CD8-positive, alpha-beta memory T cell (primary cell): ENCODE measurements at regions not wholly inside any gene's neighbourhood (a gene's known extent, or its start where the extent isn't known, plus 50 kb on each side); places are given as distances from the start of the nearest gene placed in this dataset.
"Not testable (repeated sequence)": the region's sequence is repeated elsewhere in the genome, so short reads cannot be mapped to it uniquely, and the experiment has no call there.

Experiments
- CTCF ChIA-PET: fragments of 350-600 bp; sonication (Branson Sonifier 250); formaldehyde crosslinking; loops from one replicate; lab custom pipeline; 2021; ENCODE audit warnings: antibody characterized with exemption; lab: Charles Lee
- POLR2A ChIA-PET: fragments of 350-600 bp; sonication (Branson Sonifier 250); formaldehyde crosslinking; loops from one replicate; lab custom pipeline; 2021; ENCODE audit warnings: antibody characterized with exemption; lab: Charles Lee
- DNase-seq, 5 donors: peaks; one replicate each; pipeline versions ENCODE4 v3.0.0 to v3.0.0-alpha.2; 2020 to 2022; ENCODE audit warnings: mixed read lengths in 1 of 5
- H3K27ac ChIP-seq: one replicate; pipeline ENCODE4 v1.7.0; 2013; ENCODE audit warnings: low read depth, mild to moderate bottlenecking, low read length, moderate library complexity
- H3K27me3 ChIP-seq: 2 replicates; pipeline ENCODE4 v1.7.0; 2013; ENCODE audit warnings: low read length, mild to moderate bottlenecking; ENCODE audit not compliant: insufficient read depth, poor library complexity, severe bottlenecking
- H3K36me3 ChIP-seq: 2 replicates; pipeline ENCODE4 v1.7.0; 2013; ENCODE audit warnings: mild to moderate bottlenecking, low read length, moderate library complexity; ENCODE audit not compliant: insufficient read depth
- H3K4me1 ChIP-seq: 2 replicates; pipeline ENCODE4 v1.7.0; 2013; ENCODE audit warnings: mild to moderate bottlenecking, low read length, moderate library complexity; ENCODE audit not compliant: insufficient read depth
- H3K4me3 ChIP-seq: 2 replicates; pipeline ENCODE4 v1.7.0; 2013; ENCODE audit warnings: mild to moderate bottlenecking, low read length
- H3K9me3 ChIP-seq: 2 replicates; pipeline ENCODE4 v1.7.0; 2013; ENCODE audit warnings: mild to moderate bottlenecking, low read length
- H3K27ac Mint-ChIP-seq, 8 donors: one replicate each; pipeline ENCODE4 v1.8.0; 2020 to 2021; ENCODE audit warnings: mixed read lengths in 8 of 8, mild to moderate bottlenecking in 6 of 8, inconsistent platforms in 3 of 8, moderate library complexity in 3 of 8
- H3K27me3 Mint-ChIP-seq, 2 donors: one replicate each; pipeline ENCODE4 v1.8.0; 2020 to 2021; ENCODE audit warnings: mixed read lengths in 2 of 2, mild to moderate bottlenecking in 1 of 2, moderate library complexity in 1 of 2
- H3K36me3 Mint-ChIP-seq, 3 donors: one replicate each; pipeline ENCODE4 v1.8.0; 2020 to 2021; ENCODE audit warnings: mixed read lengths in 3 of 3, inconsistent platforms in 1 of 3, mild to moderate bottlenecking in 1 of 3
- H3K4me1 Mint-ChIP-seq, 3 donors: one replicate each; pipeline ENCODE4 v1.8.0; 2020 to 2021; ENCODE audit warnings: mixed read lengths in 3 of 3, inconsistent platforms in 1 of 3, mild to moderate bottlenecking in 1 of 3
- H3K4me3 Mint-ChIP-seq, 7 donors: one replicate each; pipeline ENCODE4 v1.8.0; 2020 to 2021; ENCODE audit warnings: mixed read lengths in 7 of 7, mild to moderate bottlenecking in 6 of 7, moderate library complexity in 4 of 7, inconsistent platforms in 2 of 7
- H3K9me3 Mint-ChIP-seq, 5 donors: one replicate each; pipeline ENCODE4 v1.8.0; 2020 to 2022; ENCODE audit warnings: mixed read lengths in 5 of 5, mild to moderate bottlenecking in 3 of 5, moderate library complexity in 2 of 5, inconsistent platforms in 1 of 5

- H3K27me3 Mint-ChIP-seq, result no peaks in the 10 kb centered on the region
- no peak overlapping the region for H3K27ac ChIP-seq
- CTCF ChIA-PET, result interaction anchor here (1.1 to 1.5 kb wide), 2 partner anchors 11 to 129 kb away, joined by 3 to 4 read pairs; no protein-coding TSS in a partner anchor
- H3K9me3 Mint-ChIP-seq, result peaks cover 2 to 21% (median 9%) of the 10 kb centered on the region in 5 donors
- peak overlapping the region; percentile 49 to 93 (median 70) for H3K27ac Mint-ChIP-seq
- no peak overlapping the region for H3K4me3 ChIP-seq
- H3K36me3 Mint-ChIP-seq, result peaks cover 0 to 29% (median 10%) of the 10 kb centered on the region in 3 donors
- peaks cover 73 to 96% (median 92%) of the 10 kb centered on the region in 3 donors for H3K4me1 Mint-ChIP-seq
- H3K4me1 ChIP-seq, result peaks cover 35% of the 10 kb centered on the region
- H3K36me3 ChIP-seq, result no peaks in the 10 kb centered on the region
- POLR2A ChIA-PET, result interaction anchor here (0.6 kb wide), 1 partner anchor 1260 kb away, joined by 4 read pairs; no protein-coding TSS in a partner anchor
- H3K9me3 ChIP-seq, result no peaks in the 10 kb centered on the region
- DNase-seq, result no peak
- H3K27me3 ChIP-seq, result no peaks in the 10 kb centered on the region
- peak overlapping the region in 6 of 7 donors; percentile 34 to 76 (median 48) for H3K4me3 Mint-ChIP-seq
Measured at GRCh38 chr2:7438855-7439254, 521.6 kb downstream of the RNF144A start.

- no peaks in the 10 kb centered on the region for H3K36me3 ChIP-seq
- H3K27ac ChIP-seq, result no peak overlapping the region
- H3K9me3 Mint-ChIP-seq, result peaks cover 0 to 12% (median 3%) of the 10 kb centered on the region in 5 donors
- H3K4me1 Mint-ChIP-seq, result peaks cover 67 to 93% (median 91%) of the 10 kb centered on the region in 3 donors
- peak overlapping the region in 1 of 7 donors; percentile 61 for H3K4me3 Mint-ChIP-seq
- H3K4me3 ChIP-seq, result no peak overlapping the region
- H3K27ac Mint-ChIP-seq, result peak overlapping the region in 6 of 8 donors; percentile 10 to 80 (median 64)
- DNase-seq, result no peak
- H3K36me3 Mint-ChIP-seq, result peaks cover 0 to 30% (median 6%) of the 10 kb centered on the region in 3 donors
- no peaks in the 10 kb centered on the region for H3K9me3 ChIP-seq
- no peaks in the 10 kb centered on the region for H3K27me3 Mint-ChIP-seq
- H3K27me3 ChIP-seq, result no peaks in the 10 kb centered on the region
- H3K4me1 ChIP-seq, result peaks cover 31% of the 10 kb centered on the region
- ChIA-PET CTCF (interaction anchor here (1.2 to 1.8 kb wide), 2 partner anchors 15 to 300 kb away, joined by 3 to 5 read pairs; no protein-coding TSS in a partner anchor), POLR2A (no interaction called here)
Measured at GRCh38 chr2:7440977-7441376, 523.8 kb downstream of the RNF144A start.

- H3K4me3 ChIP-seq, DNase-seq, H3K36me3 ChIP-seq, H3K9me3 ChIP-seq, H3K27me3 Mint-ChIP-seq, POLR2A ChIA-PET, H3K27ac ChIP-seq, H3K27me3 ChIP-seq: not testable (repeated sequence)
- H3K9me3 Mint-ChIP-seq, result peaks cover 0 to 12% (median 3%) of the 10 kb centered on the region in 5 donors
- peaks cover 58 to 92% (median 82%) of the 10 kb centered on the region in 3 donors for H3K4me1 Mint-ChIP-seq
- peaks cover 0 to 31% (median 6%) of the 10 kb centered on the region in 3 donors for H3K36me3 Mint-ChIP-seq
- CTCF ChIA-PET, result interaction anchor here (1.2 to 1.8 kb wide), 4 partner anchors 14 to 299 kb away, joined by 3 to 5 read pairs (median 3); no protein-coding TSS in a partner anchor
- H3K27ac Mint-ChIP-seq, result peak overlapping the region; percentile 12 to 80 (median 43)
- peak overlapping the region in 4 of 7 donors; percentile 1 to 60 (median 24) for H3K4me3 Mint-ChIP-seq
- peaks cover 23% of the 10 kb centered on the region for H3K4me1 ChIP-seq
Measured at GRCh38 chr2:7441841-7442240, 524.6 kb downstream of the RNF144A start.

GRCh38 chr2:7444626-7445025 is 527.4 kb downstream of the RNF144A start:
- H3K36me3 ChIP-seq, result no peaks in the 10 kb centered on the region
- ChIA-PET POLR2A (no interaction called here), CTCF (interaction anchor here (1.5 kb wide), 1 partner anchor 29 kb away, joined by 4 read pairs; no protein-coding TSS in a partner anchor)
- no peak overlapping the region for H3K27ac ChIP-seq
- no peaks in the 10 kb centered on the region for H3K27me3 ChIP-seq
- H3K27ac Mint-ChIP-seq, result peak overlapping the region in 6 of 8 donors; percentile 9 to 95 (median 58)
- H3K27me3 Mint-ChIP-seq, result no peaks in the 10 kb centered on the region
- no peak overlapping the region for H3K4me3 ChIP-seq
- peaks cover 3 to 31% (median 6%) of the 10 kb centered on the region in 3 donors for H3K36me3 Mint-ChIP-seq
- peaks cover 0 to 12% (median 3%) of the 10 kb centered on the region in 5 donors for H3K9me3 Mint-ChIP-seq
- H3K4me1 Mint-ChIP-seq, result peaks cover 38 to 82% (median 70%) of the 10 kb centered on the region in 3 donors
- H3K9me3 ChIP-seq, result no peaks in the 10 kb centered on the region
- peaks cover 19% of the 10 kb centered on the region for H3K4me1 ChIP-seq
- peak overlapping the region in 3 of 7 donors; percentile 12 to 61 (median 32) for H3K4me3 Mint-ChIP-seq
- DNase-seq, result no peak

GRCh38 chr2:7448578-7449264 is 531.5 kb downstream of the RNF144A start:
- Histone ChIP-seq H3K4me1 (peaks cover 52% of the 10 kb centered on the region), H3K27ac (no peak overlapping the region), H3K36me3 (no peaks in the 10 kb centered on the region), H3K27me3 (no peaks in the 10 kb centered on the region), H3K9me3 (no peaks in the 10 kb centered on the region), H3K4me3 (no peak overlapping the region)
- H3K4me1 Mint-ChIP-seq, result peaks cover 52 to 83% (median 70%) of the 10 kb centered on the region in 3 donors
- peak overlapping the region; percentile 16 to 96 (median 77) for H3K27ac Mint-ChIP-seq
- POLR2A ChIA-PET, result interaction anchor here (0.6 kb wide), 1 partner anchor 41 kb away, joined by 4 read pairs; no protein-coding TSS in a partner anchor
- no peak for DNase-seq
- peak overlapping the region in 2 of 7 donors; percentile 32 to 37 for H3K4me3 Mint-ChIP-seq
- peaks cover 0 to 13% (median 3%) of the 10 kb centered on the region in 3 donors for H3K36me3 Mint-ChIP-seq
- H3K9me3 Mint-ChIP-seq, result no peaks in the 10 kb centered on the region
- CTCF ChIA-PET, result interaction anchor here (1.2 to 2.2 kb wide), 2 partner anchors 119 to 121 kb away, joined by 3 to 4 read pairs; no protein-coding TSS in a partner anchor
- no peaks in the 10 kb centered on the region for H3K27me3 Mint-ChIP-seq

- no peak for DNase-seq
- H3K27ac ChIP-seq, result no peak overlapping the region
- no peaks in the 10 kb centered on the region for H3K27me3 ChIP-seq
- Mint-ChIP-seq H3K27me3 (no peaks in the 10 kb centered on the region), H3K9me3 (no peaks in the 10 kb centered on the region), H3K36me3 (peaks cover 0 to 11% (median 3%) of the 10 kb centered on the region in 3 donors), H3K4me3 (peak overlapping the region in 1 of 7 donors; percentile 32), H3K27ac (peak overlapping the region; percentile 16 to 96 (median 76)), H3K4me1 (peaks cover 58 to 85% (median 73%) of the 10 kb centered on the region in 3 donors)
- H3K4me3 ChIP-seq, result no peak overlapping the region
- ChIA-PET CTCF (interaction anchor here (1.2 to 2.7 kb wide), 3 partner anchors 12 to 120 kb away, joined by 3 to 6 read pairs (median 4); no protein-coding TSS in a partner anchor), POLR2A (no interaction called here)
- H3K9me3 ChIP-seq, result no peaks in the 10 kb centered on the region
- no peaks in the 10 kb centered on the region for H3K36me3 ChIP-seq
- H3K4me1 ChIP-seq, result peaks cover 57% of the 10 kb centered on the region
Measured at GRCh38 chr2:7449298-7449697, 532.1 kb downstream of the RNF144A start.

GRCh38 chr2:7450188-7450832 is 533.1 kb downstream of the RNF144A start:
- Histone ChIP-seq H3K4me1 (peaks cover 68% of the 10 kb centered on the region), H3K27me3 (no peaks in the 10 kb centered on the region), H3K4me3 (no peak overlapping the region), H3K9me3 (no peaks in the 10 kb centered on the region), H3K36me3 (no peaks in the 10 kb centered on the region), H3K27ac (peak overlapping the region; percentile 15)
- H3K27me3 Mint-ChIP-seq, result no peaks in the 10 kb centered on the region
- peak overlapping the region; percentile 62 to 97 (median 95) for H3K27ac Mint-ChIP-seq
- ChIA-PET POLR2A (interaction anchor here (1.2 kb wide), 1 partner anchor 19 kb away, joined by 5 read pairs; no protein-coding TSS in a partner anchor), CTCF (interaction anchor here (0.8 to 2.7 kb wide), 6 partner anchors 13 to 281 kb away, joined by 3 to 8 read pairs (median 4); no protein-coding TSS in a partner anchor)
- peak in 3 of 5 donors; percentile 65 to 84 (median 68) for DNase-seq
- H3K9me3 Mint-ChIP-seq, result no peaks in the 10 kb centered on the region
- H3K4me1 Mint-ChIP-seq, result peaks cover 62 to 86% (median 75%) of the 10 kb centered on the region in 3 donors
- H3K4me3 Mint-ChIP-seq, result peak overlapping the region in 6 of 7 donors; percentile 34 to 73 (median 72)
- H3K36me3 Mint-ChIP-seq, result peaks cover 0 to 7% (median 3%) of the 10 kb centered on the region in 3 donors
